NCI-H1694 treated with DMSO at 0.1 percent for 48 hours (cell line): ENCODE measurements at regions not wholly inside any gene's neighbourhood (a gene's known extent, or its start where the extent isn't known, plus 50 kb on each side); places are given as distances from the start of the nearest gene placed in this dataset.
A peak's percentile ranks its signal among the peaks of the same experiment; 100 is the strongest.

Source experiments
- DNase-seq: peaks from one replicate; lab custom pipeline; 2025; lab: John Stamatoyannopoulos, UW

GRCh38 chr1:96291468-96291867 lies 430.1 kb upstream of the PTBP2 start:
- no peak for DNase-seq

- no peak for DNase-seq
These were observed 429.4 kb upstream of the PTBP2 start for GRCh38 chr1:96292141-96292540.

DNA sequence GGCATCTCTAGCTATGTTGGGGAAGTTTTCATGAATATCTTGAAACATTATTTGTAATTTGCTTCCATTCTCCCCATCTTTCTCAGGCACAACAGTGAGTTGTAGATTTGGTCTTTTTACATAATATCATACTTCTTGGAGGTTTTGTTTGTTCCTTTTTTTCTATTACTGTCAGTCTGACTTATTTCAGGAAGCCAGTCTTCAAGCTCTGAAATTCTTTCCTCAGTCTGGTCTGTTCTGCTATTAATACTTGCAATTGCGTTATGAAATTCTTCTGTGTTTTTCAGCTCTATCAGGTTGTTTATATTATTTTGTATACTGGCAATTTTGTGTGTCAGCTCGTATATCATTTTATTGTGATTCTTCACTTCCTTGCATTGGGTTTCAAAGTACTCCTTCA lies 424.6 kb upstream of the PTBP2 start:
- no peak for DNase-seq

DNA sequence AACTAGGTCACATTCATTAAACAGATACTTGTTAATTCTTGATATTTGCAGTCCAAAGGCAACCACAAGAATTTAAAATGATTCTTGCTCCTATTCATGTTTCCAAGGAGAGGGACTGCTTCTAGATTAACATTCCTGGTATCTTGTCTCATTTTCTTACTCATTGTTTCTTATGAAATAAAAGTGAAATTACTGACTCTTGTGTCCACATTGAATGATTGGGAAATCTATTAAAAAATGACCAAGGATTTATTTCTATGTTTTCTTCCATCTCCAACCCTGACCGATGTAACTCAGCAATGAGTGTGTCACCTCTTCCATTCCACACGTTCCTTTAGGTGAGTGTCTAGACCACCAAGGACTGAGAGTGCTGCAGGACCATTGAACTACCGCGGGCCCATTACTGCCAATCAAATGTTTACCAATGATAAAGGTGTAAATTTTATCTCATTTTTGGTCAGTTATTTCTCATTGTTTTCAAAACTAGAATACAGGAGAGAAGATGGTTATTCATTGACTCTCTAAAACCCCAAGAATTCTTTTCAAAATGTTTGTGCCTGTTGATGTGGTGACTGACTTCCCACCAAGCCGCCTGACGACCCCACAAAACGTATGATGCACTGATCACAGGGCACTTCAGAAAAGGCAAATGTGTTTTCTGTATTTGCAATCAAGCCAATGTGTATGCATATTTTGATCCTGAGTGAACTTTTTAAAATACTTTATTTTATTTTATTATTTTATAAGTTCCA lies 414.6 kb upstream of the PTBP2 start:
- no peak for DNase-seq

DNA sequence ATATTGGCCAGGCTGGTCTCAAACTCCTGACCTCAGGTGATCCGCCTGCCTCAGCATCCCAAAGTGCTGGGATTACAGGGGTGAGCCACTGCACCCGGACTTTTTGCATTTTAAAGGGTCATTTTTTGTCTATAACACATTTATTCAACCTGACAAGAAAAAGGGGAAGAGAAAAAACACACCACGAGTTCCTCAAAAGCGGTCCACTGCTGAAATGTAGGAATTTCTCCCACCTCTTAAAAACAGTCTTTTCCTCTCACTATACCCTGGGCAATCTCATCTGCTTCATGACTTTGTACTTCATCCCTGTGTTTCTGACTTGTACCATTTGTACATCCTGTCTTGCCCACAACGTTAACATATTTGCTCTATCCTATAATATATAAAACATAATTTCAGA lies 413.3 kb upstream of the PTBP2 start:
- DNase-seq, result no peak

- DNase-seq, result no peak
These were observed 411.8 kb upstream of the PTBP2 start for GRCh38 chr1:96309783-96310182.

DNA sequence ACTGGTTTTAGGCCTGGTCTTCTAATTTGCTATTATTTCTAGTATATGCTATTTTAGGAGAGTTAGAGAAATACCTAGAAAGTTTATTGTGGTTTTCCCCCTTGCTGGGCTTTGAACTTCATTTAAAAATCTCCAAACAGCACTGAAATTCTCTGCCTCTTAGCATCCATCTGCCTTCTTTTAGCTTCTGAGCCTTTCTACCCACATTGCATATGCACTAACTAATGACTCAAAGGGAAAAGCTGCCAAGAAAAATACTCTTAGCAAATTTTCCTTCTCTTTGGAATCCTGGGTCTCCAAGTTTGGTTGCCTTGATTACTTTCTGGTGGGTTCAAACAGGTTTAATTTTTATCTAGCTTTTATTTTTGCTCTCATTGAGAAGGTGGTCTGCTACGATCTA lies 408.4 kb upstream of the PTBP2 start:
- no peak for DNase-seq

- no peak for DNase-seq
These were observed 392.5 kb upstream of the PTBP2 start for GRCh38 chr1:96329121-96329520.

DNA sequence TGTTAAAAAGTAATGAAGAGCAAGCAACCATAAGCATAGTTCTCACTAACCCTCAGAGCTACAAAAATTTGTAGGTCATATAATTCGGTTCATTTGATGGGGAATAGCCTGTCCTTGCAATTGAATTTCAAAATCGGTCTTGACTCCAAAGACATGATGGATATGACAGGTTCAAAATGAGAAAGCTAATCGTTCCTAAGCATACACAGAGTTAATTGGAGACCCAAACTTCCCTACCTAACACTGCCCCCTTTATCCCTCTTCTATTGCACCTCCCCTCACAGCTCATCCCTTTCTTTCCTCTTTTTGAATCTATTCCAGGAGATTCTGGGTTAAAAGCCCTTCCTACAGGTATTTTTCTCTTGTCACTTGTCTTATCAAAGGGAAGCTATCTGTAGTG lies 390.0 kb upstream of the PTBP2 start:
- no peak for DNase-seq

DNA sequence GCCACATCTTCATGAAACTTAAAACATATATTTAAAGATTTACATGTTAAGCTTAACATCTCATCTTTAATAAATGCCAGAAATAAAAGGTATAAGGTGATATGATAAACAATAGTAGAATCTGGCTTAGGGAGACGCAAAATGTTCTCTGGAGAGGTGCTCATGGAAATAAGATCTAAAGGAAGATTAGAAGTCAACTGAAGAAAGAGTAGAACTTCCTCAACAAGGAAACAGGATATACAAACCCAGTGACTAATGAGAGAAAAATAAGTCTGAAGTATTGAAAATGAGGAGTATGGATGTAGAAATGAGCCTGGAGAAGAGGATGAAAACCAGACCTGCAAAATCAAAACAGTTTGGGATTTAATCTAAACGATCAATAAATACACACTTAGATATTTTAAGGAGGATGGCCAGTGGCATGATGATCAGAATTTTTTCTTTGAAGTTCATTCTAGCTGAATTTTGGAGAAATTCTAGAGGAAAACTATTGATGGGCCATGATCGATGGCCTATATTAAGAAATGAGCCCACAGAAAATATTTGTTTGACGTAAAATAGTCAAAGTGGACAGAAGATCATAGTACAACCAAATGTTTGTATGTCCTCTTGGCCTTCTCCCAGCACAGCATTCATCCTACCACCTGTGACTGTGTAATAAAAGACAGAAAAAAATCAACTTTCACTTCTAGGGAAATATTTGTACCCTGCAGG lies 387.9 kb upstream of the PTBP2 start:
- DNase-seq, result no peak

- no peak for DNase-seq
These were observed 387.4 kb upstream of the PTBP2 start for GRCh38 chr1:96334236-96334557.

DNA sequence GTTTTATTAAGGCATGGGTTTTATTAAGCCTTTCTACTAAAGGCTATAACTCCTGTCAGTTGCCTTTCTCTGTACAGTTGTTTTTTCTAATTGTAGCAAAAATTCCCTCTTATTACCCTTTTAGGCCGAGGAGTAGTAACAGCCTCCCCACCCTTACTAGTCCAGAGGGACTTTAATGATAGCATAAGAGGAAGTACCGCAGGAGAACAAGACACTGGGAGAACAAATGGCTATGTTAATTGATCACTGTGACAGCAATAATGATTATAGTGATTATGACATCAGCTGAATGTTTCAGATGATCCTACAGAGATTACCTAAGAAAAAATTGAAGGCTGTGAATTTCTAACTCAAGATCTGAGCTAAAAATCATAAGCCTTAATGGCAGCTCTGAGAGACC lies 383.0 kb upstream of the PTBP2 start:
- no peak for DNase-seq

GRCh38 chr1:96340686-96341085 lies 380.9 kb upstream of the PTBP2 start:
- DNase-seq, result no peak

GRCh38 chr1:96346719-96347118 lies 374.9 kb upstream of the PTBP2 start:
- no peak for DNase-seq

GRCh38 chr1:96349896-96350295 lies 371.7 kb upstream of the PTBP2 start:
- peak; percentile 31 for DNase-seq

DNA sequence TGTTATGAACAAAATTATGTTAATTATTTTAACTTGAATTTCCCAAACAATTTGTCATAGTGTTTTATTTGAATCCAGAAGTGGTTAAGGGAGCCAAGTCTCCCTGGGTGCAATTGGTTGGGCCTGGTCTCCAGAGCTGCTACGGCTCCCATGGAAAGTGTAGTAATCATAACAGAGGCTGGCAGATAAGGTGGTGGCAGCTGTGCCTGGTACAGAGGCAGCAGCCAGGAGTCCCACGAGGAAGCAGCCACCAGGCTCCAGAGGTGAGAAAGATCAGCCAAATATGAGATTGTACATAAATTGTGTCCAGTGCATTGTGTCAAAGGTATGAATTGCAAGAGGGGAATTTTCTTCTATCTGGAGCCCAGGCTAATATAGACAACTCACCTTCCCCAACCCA lies 368.9 kb upstream of the PTBP2 start:
- no peak for DNase-seq

- no peak for DNase-seq
These were observed 366.1 kb upstream of the PTBP2 start for GRCh38 chr1:96355521-96355920.

DNA sequence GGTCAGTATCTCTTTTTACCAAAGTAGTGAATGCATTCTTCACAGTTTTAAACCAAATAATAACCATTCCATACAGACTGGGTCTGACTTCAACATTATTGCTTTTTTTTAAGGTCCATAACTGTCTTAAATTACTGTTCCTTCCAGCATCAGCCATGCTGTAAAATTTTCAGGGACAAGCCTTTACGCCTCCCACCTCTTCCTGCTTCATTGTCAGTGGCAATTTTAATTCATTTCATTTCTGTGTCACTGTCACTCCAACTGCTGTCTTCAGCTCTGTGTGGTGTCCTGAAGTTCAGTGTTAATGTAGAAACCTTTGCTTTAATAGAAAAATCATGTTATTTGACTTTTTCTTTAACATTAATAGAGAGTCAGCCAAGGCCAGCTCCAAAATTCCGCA lies 365.6 kb upstream of the PTBP2 start:
- DNase-seq, result no peak

DNA sequence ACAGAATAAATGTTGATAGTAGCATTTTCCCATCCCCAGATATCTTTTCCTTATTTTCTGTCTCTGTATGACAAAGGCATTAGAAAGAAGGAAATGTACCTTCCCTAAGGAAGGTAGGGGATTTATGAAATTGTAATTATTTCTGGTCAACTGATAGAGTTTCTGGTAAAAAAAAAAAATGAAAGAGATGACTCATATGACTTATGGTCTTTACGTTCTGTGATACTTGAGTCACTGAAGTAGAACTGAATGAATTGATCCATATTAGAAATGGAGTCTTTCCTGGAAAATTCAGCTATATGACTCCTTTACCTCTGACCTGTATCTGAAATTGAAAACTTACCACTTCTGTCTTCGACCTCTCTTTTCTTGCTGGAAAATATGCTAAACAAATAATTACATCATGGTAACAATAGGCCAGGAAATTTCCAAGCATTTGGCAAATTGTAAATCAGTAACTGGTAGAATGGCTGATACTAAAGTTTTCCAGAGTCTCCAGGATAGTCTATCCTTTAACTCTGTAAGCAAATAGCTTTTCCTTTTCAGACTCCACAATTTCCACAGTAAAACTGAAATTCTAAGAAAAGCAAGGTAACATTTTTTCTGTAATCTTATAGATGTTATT lies 364.3 kb upstream of the PTBP2 start:
- DNase-seq, result no peak

GRCh38 chr1:96358057-96358456 lies 363.5 kb upstream of the PTBP2 start:
- DNase-seq, result no peak

- DNase-seq, result no peak
These were observed 361.4 kb upstream of the PTBP2 start for GRCh38 chr1:96360036-96360795.

- no peak for DNase-seq
These were observed 360.2 kb upstream of the PTBP2 start for GRCh38 chr1:96361271-96361856.
